Fibroblast of skin of left quadriceps (primary cell): ENCODE measurements at regions not wholly inside any gene's neighbourhood (a gene's known extent, or its start where the extent isn't known, plus 50 kb on each side); places are given as distances from the start of the nearest gene placed in this dataset.

Experiments used
- DNase-seq, 2 experiments: peaks; one replicate each; pipeline ENCODE4 v3.0.0-alpha.2; 2013; ENCODE audit warnings: low read depth in 2 of 2

DNA sequence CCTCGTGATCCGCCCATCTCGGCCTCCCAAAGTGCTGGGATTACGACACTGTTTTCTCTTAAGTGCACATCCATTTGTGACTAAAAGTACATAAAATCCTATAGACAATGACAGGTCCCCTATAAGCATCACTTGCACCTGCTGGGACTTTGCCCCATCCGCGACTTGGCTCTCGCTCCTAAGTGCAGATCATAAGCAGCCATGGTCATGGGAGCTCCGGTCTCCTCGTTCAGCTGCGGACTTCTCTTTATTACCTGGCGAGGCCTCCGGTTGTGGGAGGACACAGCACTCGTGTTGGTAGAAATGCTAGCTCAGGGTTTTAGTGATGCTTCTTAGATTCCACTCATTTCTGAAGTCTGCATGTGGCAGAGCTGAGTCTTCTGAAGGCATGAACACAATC, 92.7 kb upstream of the ST6GAL2 start:
- no peak for DNase-seq

GRCh38 chr2:106981491-106981890, 95.5 kb upstream of the ST6GAL2 start:
- no peak for DNase-seq

DNA sequence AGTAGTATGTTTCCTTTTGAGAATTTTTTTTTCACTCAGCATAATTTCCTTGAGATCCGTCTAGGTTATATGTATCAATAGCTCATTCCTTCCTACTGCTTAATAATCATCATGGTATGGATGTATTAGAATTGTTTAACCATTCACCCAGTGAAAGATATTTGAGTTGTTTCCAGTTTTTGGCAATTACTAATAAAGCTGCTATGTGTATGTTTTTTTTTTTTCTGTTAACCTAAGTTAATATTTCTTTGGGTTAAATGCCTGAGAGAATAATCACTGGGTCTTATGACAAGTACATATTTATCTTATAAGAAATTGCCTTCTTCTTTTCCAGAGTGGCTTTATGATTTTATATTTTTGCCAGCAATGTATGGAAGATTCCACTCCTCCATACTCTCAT, 96.4 kb upstream of the ST6GAL2 start:
- peak; percentile 70 to 72 for DNase-seq

GRCh38 chr2:106983305-106983704, 97.3 kb upstream of the ST6GAL2 start:
- DNase-seq: no peak

- DNase-seq: no peak
Measured at GRCh38 chr2:106988361-106988760, 102.4 kb upstream of the ST6GAL2 start.

- DNase-seq: peak; percentile 90 to 91
Measured at GRCh38 chr2:106990297-106990696, 104.3 kb upstream of the ST6GAL2 start.

- DNase-seq: no peak
Measured at GRCh38 chr2:106991866-106992265, 105.9 kb upstream of the ST6GAL2 start.

- DNase-seq: peak; percentile 74 to 75
Measured at GRCh38 chr2:106995556-106995955, 109.6 kb upstream of the ST6GAL2 start.

GRCh38 chr2:106996171-106996769, 110.3 kb upstream of the ST6GAL2 start:
- DNase-seq: no peak

DNA sequence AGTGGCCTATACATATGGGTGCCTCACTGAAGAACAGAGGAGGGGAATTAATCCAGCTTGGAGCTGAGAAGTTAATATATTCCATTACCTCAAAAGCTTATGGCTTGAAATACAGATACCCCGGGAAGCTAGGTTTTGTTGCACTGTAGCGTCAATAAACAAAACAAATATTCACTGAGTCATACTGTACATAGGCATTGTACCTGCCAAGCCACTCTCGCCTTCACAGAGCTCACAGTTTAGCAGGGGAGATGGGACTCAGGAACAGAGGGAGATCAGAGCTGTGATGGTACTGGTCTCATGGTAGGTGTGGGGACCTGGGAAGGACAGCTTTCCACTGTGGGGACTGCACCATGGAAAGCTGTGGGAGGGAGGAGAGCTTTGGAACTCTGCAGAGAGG, 111.2 kb upstream of the ST6GAL2 start:
- no peak for DNase-seq

DNA sequence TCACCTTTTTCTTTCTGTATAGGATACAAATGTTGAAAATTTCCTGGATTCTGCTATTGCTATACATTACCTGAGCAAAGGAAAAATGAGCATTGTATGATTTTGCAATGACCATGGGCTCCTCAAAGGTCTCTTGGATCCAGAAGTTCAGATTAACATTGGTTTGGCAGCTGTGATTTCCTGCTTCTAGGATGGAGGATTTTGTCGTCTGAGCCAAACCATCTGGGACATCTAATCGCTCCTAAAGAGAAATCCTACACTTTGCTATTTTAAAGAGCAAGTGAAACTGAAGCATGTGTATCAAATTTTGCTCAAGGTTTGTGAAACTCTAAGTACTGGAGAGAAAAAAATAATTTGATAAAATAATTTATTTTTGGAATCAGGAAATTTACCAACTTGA, 115.1 kb upstream of the ST6GAL2 start:
- DNase-seq: no peak

- no peak for DNase-seq
Measured at GRCh38 chr2:107001551-107001950, 115.6 kb upstream of the ST6GAL2 start.

DNA sequence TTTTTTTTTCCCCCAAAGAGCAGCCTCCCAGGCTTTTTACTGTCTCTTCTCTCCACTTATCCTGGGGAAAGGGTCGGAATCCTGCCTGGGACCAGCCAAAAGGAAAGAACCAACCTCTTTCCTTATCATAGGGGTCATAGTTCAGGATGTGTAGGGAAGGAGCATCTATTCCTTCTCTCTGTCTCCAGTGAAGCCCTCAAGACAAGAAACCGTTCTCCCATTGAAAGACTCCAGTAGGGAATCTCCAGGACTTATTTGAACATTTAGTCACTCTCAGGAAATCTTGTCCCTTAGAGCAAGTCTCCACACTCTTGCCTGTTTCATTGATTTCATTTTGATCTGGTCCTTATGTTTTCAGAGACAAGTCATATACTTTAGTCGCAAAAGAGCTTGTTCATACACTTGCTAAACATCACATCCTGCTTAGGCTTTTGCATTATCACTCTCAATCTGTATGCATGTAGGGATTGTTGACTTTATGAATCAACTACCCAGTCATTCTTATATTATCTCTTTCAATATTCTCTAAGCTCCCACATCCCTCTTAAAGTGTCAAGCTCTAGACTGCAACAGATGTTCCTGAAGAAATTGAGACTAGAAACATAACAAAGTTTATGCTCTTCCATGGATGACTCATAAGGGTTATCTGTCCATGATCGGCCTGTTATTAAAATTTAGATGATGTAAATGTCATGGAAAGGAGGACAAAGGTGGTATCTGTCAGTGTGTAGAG, 116.2 kb upstream of the ST6GAL2 start:
- peak; percentile 57 to 63 for DNase-seq

- no peak for DNase-seq
Measured at GRCh38 chr2:107002735-107003134, 116.8 kb upstream of the ST6GAL2 start.

GRCh38 chr2:107005853-107006252, 119.9 kb upstream of the ST6GAL2 start:
- no peak for DNase-seq

- DNase-seq: no peak
Measured at GRCh38 chr2:107006836-107007235, 120.9 kb upstream of the ST6GAL2 start.

DNA sequence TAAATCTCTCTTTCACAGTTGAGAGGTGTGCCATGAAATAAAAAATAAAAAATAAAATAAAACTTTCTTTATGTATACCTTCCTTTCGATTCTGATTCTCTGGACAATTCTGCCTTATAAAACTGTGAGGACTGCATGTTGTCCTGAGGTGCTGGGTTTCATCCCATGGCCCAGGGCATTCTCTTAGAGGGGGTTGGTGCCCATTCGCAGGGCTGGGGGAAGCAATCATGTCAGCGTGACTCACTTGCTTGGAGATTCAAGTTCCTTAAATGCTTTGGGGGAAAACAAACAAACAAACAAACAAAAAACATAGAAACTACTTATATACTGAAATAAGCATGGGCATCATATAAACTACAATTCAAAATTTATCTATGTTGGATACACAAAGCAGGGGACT, 122.0 kb upstream of the ST6GAL2 start:
- DNase-seq: no peak

DNA sequence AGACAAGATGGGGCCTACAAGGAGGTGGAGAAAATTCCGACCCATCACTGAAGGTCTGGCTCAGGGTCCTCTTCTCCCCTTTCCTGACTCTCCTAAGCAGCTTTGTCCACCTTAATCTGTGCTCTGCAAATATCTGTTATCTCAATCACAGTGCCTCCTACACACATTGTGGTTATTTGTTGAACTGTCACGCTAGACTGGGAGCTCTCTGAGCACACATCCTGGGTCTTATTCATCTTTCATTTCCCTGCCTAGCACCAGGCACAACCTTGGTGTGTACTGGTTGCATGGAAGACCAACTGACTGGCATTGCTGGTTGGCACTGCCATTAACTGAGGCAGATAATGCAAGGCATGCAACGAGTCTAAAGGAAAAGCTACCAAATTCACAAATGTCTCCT, 122.9 kb upstream of the ST6GAL2 start:
- DNase-seq: no peak

DNA sequence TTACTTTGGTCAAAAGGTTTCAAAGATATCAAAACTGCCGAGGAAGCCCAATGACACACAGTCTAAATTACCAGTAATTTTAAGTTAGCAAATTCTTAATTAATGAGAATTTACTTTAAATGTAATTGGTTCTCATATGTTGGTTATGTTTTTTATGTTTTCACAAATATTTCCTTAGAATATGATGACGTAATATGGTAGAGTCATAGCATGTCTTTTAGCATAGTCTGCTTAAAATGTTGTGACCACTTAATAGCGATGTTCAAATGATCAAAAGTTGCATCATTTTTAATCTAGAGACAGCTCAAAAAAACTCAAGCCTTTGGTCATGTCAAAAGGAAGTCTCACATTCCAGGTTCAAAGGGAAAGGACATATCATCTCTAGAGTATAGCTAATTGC, 123.3 kb upstream of the ST6GAL2 start:
- DNase-seq: no peak

DNA sequence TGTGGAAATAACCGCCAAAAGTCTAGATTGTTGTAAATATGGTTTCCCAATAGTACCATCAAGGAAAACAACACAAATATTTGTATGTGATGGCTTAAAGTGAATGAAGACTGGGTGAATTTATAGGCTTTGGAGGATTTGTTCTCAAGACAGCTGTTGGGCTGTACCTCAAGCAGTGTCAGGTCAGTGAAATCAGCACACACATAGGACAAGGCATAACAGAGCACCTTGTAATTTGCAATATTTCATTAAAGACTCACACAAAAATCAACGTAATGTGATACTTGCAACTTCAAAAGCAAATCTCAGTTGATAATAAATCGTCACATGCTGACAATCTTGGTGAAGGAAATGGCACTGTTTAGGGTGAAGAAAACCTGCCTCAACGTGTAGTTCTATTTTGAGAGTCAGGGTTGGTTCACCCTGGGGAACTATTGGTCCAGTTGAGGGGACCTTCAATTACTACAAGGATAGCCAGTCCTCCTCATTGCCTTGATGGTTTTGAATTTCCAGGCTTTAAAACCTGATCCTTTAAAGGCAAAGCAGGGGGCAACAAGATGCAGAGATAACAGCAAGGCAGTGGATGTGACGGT, 126.8 kb upstream of the ST6GAL2 start:
- no peak for DNase-seq

DNA sequence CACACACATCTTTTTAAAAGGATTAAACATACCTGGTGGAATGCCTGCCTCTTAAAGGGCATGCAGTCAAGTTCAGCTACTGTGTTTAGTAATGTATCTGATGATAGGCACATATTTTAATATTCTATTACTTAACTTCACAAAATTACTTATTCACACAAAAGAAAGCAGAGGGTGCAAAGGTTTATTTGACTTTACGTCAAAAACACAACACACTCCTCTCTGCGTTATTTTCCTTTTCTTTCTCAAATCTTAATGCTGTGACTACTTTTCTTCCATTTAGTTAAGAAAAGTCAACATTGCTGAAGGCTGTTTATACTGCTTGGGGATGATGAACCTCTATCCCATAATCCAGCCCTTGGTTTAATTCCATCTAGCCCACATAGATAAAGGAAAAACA, 127.9 kb upstream of the ST6GAL2 start:
- no peak for DNase-seq

GRCh38 chr2:107018366-107018765, 132.4 kb upstream of the ST6GAL2 start:
- DNase-seq: no peak

- DNase-seq: peak in 1 of 2 experiments; percentile 39
Measured at GRCh38 chr2:107020392-107020791, 134.4 kb upstream of the ST6GAL2 start.
